ENCODE measurements at regions not wholly inside any gene's neighbourhood (a gene's known extent, or its start where the extent isn't known, plus 50 kb on each side); places are given as distances from the start of the nearest gene placed in this dataset.

GRCh38 chr13:108360139-108360538 is 90.6 kb downstream of the TNFSF13B start:
- DNase-seq (ENCODE audit: low read depth): no peak
- TF ChIP-seq CTCF (conservative IDR thresholded peaks at IDR 0.05; ENCODE audit: control insufficient read depth, insufficient read depth, low read depth, low read length): no peak
- no peak overlapping the region for H3K4me3 ChIP-seq (ENCODE audit: control insufficient read depth, low read depth, low read length)

GRCh38 chr13:108361769-108362168 is 92.3 kb downstream of the TNFSF13B start:
- no peak overlapping the region for H3K4me3 ChIP-seq (ENCODE audit: control insufficient read depth, low read depth, low read length)
- TF ChIP-seq CTCF (conservative IDR thresholded peaks at IDR 0.05; ENCODE audit: control insufficient read depth, insufficient read depth, low read depth, low read length): no peak
- DNase-seq (ENCODE audit: low read depth): no peak

- no peak for TF ChIP-seq CTCF (conservative IDR thresholded peaks at IDR 0.05; ENCODE audit: control insufficient read depth, insufficient read depth, low read depth, low read length)
- H3K4me3 ChIP-seq (ENCODE audit: control insufficient read depth, low read depth, low read length): no peak overlapping the region
- no peak for DNase-seq (ENCODE audit: low read depth)
These were observed 94.1 kb downstream of the TNFSF13B start for GRCh38 chr13:108363666-108364065.

- no peak for DNase-seq (ENCODE audit: low read depth)
- no peak for TF ChIP-seq CTCF (conservative IDR thresholded peaks at IDR 0.05; ENCODE audit: control insufficient read depth, insufficient read depth, low read depth, low read length)
- H3K4me3 ChIP-seq (ENCODE audit: control insufficient read depth, low read depth, low read length): no peak overlapping the region
These were observed 95.7 kb downstream of the TNFSF13B start for GRCh38 chr13:108365255-108365654.

GRCh38 chr13:108368250-108368905 is 98.9 kb downstream of the TNFSF13B start:
- TF ChIP-seq CTCF (conservative IDR thresholded peaks at IDR 0.05; ENCODE audit: control insufficient read depth, insufficient read depth, low read depth, low read length): no peak
- no peak overlapping the region for H3K4me3 ChIP-seq (ENCODE audit: control insufficient read depth, low read depth, low read length)
- no peak for DNase-seq (ENCODE audit: low read depth)

GRCh38 chr13:108369412-108369811 is 99.9 kb downstream of the TNFSF13B start:
- no peak for DNase-seq (ENCODE audit: low read depth)
- no peak for TF ChIP-seq CTCF (conservative IDR thresholded peaks at IDR 0.05; ENCODE audit: control insufficient read depth, insufficient read depth, low read depth, low read length)
- H3K4me3 ChIP-seq (ENCODE audit: control insufficient read depth, low read depth, low read length): no peak overlapping the region

GRCh38 chr13:108375034-108375433 is 105.5 kb downstream of the TNFSF13B start:
- DNase-seq (ENCODE audit: low read depth): no peak

More at GRCh38 chr13:108375034-108375433, 105.5 kb downstream of the TNFSF13B start:
- H3K4me3 ChIP-seq (ENCODE audit: control insufficient read depth, low read depth, low read length): no peak overlapping the region
- TF ChIP-seq CTCF (conservative IDR thresholded peaks at IDR 0.05; ENCODE audit: control insufficient read depth, insufficient read depth, low read depth, low read length): no peak

All from fibroblast of mammary gland (primary cell).